ENCODE measurements at regions not wholly inside any gene's neighbourhood (a gene's known extent, or its start where the extent isn't known, plus 50 kb on each side); places are given as distances from the start of the nearest gene placed in this dataset.

DNA sequence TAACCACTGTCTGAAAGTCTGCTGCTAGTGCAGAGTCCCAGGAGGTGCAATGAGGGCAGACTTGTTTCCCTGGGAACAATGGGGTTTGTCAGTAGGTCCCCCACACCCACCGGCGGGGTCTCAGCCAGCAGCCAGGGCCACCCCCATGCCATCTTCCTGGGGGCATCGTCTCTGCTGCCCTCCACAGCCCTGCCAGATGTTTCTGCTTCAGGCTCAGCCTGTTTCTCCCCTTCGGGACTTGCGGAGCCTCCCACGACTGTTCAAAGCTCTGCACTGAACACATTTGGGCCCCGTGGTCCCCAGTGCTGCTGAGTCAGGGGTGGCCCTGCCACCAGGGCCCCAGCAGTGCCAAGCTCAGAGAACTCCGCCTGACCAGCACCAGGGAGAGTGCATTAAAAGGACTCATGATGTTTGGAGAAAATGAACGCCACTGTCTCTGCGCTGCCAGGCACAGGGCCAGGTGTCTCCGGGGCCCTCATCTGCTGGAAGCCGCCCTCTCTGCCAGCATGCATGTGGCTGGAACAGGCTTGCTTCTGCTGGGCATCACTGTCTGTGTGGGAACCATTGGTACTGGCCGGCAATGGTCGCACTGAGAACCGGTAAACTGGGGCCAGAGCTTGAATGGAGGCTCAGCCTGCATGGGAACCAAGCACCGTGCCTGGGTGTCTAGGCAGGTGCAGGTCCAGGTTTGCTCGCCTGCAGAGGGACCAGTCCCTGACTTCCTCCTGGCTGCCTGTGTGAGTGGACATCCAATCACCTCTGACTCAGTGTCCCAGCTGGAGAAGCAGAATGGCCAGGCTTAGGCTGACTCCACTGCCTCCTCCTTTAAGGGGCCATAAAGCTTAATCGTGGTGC, 345.1 kb downstream of the GLRX3 start:
- Histone ChIP-seq H3K27ac (no peak overlapping the region), H3K9me3 (no peaks in the 10 kb centered on the region), H3K4me1 (ENCODE audit: control insufficient read depth in 1 of 2, insufficient read depth in 1 of 2, low read depth in 1 of 2, low read length in 1 of 2) (no peaks in the 10 kb centered on the region), H3K27me3 (no peaks in the 10 kb centered on the region), H3K4me3 (ENCODE audit: low read depth in 1 of 2, low read length in 1 of 2) (no peak overlapping the region), H3K36me3 (no peaks in the 10 kb centered on the region)
- TF ChIP-seq, protein P1, sequence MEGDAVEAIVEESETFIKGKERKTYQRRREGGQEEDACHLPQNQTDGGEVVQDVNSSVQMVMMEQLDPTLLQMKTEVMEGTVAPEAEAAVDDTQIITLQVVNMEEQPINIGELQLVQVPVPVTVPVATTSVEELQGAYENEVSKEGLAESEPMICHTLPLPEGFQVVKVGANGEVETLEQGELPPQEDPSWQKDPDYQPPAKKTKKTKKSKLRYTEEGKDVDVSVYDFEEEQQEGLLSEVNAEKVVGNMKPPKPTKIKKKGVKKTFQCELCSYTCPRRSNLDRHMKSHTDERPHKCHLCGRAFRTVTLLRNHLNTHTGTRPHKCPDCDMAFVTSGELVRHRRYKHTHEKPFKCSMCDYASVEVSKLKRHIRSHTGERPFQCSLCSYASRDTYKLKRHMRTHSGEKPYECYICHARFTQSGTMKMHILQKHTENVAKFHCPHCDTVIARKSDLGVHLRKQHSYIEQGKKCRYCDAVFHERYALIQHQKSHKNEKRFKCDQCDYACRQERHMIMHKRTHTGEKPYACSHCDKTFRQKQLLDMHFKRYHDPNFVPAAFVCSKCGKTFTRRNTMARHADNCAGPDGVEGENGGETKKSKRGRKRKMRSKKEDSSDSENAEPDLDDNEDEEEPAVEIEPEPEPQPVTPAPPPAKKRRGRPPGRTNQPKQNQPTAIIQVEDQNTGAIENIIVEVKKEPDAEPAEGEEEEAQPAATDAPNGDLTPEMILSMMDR (IDR thresholded peaks at IDR 0.05): no peak

DNA sequence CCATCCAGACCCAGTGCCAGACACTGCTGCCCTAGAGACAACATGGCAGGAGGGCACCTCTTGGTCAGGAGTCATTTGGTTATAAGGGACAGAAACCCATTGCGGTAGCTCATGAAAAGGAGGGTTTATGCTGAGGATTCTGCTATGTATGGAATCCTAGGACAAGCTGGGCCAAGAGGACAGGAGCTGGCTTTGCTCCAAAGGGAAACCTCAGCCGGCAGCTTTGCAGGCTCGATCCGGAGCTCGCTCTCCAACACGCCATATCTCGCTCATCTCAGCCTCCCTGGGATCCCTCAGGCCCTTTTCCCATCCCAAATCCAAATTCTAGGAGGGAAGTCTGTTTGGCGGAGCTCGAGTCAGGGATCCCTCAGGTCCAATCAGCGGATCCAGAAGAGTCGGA, 345.7 kb downstream of the GLRX3 start:
- H3K27me3 ChIP-seq: no peaks in the 10 kb centered on the region
- no peaks in the 10 kb centered on the region for H3K36me3 ChIP-seq
- TF ChIP-seq, protein P1 (IDR thresholded peaks at IDR 0.05): no peak
- no peak overlapping the region for H3K4me3 ChIP-seq (ENCODE audit: low read depth in 1 of 2, low read length in 1 of 2)
- no peak overlapping the region for H3K27ac ChIP-seq
- no peaks in the 10 kb centered on the region for H3K9me3 ChIP-seq
- no peaks in the 10 kb centered on the region for H3K4me1 ChIP-seq (ENCODE audit: control insufficient read depth in 1 of 2, insufficient read depth in 1 of 2, low read depth in 1 of 2, low read length in 1 of 2)

DNA sequence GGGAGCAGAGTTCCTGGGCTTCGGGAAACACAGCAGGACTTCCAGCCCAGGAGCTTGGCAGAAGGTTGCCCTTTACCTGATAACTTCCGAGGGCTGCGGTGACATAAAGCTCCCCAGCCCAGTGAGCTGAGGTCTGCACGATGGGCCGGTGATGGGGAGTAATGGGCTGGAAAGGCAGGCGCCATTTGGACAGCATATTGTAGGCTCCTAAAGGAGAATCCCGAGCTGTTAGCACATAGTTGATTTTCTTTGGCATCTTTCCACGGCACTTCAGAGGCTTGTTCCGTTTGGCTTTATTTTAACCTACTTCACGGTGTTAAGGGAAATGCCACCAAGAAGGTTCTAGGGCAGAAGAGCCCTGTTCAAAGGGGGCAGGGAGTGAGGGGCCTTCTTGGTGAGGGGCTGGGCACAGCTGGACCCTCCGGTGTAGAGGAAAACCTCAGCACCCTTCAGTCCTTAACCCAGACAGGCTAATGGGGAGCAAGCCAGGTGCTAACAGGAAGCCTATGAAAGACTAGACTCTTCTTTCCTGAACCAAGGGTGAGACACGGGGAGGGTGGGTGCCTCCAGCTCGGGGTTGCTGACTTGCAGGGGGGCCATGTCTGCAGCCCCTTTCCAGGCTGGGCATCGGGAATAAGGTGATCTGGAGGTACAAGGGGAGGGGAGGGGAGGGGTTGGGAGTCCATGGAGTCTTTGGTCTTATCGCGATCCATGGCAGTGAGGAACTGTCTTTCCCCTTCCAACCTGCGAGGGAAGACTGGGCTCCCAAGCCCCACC, 347.7 kb downstream of the GLRX3 start:
- no peak overlapping the region for H3K27ac ChIP-seq

DNA sequence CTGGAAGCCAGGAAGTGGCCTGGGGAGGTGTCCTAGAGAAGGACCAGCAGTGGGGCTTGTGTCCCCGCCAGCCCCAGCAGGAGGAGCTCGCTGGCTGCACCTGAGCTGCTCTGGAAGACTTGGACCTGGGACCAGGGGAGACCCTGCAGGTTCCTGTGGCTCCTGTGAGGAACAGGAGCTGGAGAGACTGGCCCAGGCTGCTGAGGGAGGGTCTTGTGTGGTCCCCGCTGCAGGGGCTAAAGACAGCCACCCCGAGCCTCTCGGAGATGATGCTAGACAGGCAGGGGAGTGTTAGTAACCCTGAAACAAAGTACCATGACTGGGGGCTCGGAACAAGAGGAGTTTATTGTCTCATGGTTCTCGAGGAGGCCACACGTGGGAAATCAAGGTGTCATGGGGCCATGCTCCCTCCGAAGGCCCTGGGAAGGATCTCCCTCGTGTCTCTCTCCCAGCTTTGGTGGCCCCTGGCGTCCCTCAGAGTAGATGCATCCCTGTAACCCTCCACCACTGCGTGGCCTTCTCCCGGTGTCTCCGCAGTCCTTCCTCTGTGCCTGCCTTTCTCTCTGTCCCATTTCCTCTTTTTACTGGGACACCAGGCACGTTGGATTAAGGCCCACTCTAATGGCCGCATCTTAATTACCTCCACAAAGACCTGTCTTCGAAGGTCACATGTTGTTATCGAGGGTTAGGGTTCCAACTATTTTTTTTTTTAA, 348.4 kb downstream of the GLRX3 start:
- H3K27me3 ChIP-seq: no peaks in the 10 kb centered on the region
- H3K36me3 ChIP-seq: no peaks in the 10 kb centered on the region
- TF ChIP-seq, protein P1 (IDR thresholded peaks at IDR 0.05): no peak
- no peaks in the 10 kb centered on the region for H3K4me1 ChIP-seq (ENCODE audit: control insufficient read depth in 1 of 2, insufficient read depth in 1 of 2, low read depth in 1 of 2, low read length in 1 of 2)
- no peaks in the 10 kb centered on the region for H3K9me3 ChIP-seq
- H3K27ac ChIP-seq: no peak overlapping the region
- no peak overlapping the region for H3K4me3 ChIP-seq (ENCODE audit: low read depth in 1 of 2, low read length in 1 of 2)

More for the DNA sequence above, 347.7 kb downstream of the GLRX3 start:
- H3K9me3 ChIP-seq: no peaks in the 10 kb centered on the region
- H3K4me1 ChIP-seq (ENCODE audit: control insufficient read depth in 1 of 2, insufficient read depth in 1 of 2, low read depth in 1 of 2, low read length in 1 of 2): no peaks in the 10 kb centered on the region
- no peak overlapping the region for H3K4me3 ChIP-seq (ENCODE audit: low read depth in 1 of 2, low read length in 1 of 2)
- no peaks in the 10 kb centered on the region for H3K27me3 ChIP-seq
- H3K36me3 ChIP-seq: no peaks in the 10 kb centered on the region
- TF ChIP-seq, protein P1 (IDR thresholded peaks at IDR 0.05): no peak

DNA sequence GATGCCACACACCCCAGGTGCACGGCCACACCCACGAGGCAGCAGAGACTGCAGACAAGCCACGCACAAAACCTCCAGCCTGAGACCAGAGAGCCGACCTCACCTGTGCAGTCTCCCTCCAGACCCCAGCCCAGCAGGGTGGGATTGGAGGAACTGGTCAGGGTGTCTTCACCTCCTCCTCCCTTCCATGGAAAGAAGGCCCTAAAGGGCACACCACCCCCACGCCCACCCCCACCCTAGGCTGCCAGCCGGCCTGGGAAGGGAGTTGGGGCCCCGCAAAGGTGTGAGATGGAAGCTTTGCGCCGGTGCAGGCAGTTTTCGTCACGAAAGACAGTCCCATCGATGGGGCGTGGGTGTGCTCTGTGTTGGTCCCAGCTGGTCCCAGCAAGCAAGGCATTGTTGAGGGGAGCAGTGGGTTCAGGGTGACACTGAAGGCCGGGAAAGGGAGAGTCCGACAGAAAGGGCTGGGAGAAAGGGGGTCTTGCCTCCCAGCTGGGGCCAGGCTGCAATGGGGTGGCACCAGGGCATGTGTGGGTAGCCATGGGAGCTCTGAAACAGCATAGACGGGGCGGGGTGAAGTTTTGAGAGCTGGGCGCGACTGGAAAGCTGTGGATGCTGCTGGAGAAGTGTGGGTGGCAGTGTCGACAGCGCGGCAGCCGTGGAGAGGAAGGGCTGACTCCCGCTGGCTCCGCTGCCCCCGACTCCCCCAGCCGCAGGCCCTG, 349.2 kb downstream of the GLRX3 start:
- no peaks in the 10 kb centered on the region for H3K36me3 ChIP-seq
- TF ChIP-seq, protein P1 (IDR thresholded peaks at IDR 0.05): no peak
- H3K9me3 ChIP-seq: no peaks in the 10 kb centered on the region
- H3K4me3 ChIP-seq (ENCODE audit: low read depth in 1 of 2, low read length in 1 of 2): no peak overlapping the region
- H3K27me3 ChIP-seq: no peaks in the 10 kb centered on the region
- no peaks in the 10 kb centered on the region for H3K4me1 ChIP-seq (ENCODE audit: control insufficient read depth in 1 of 2, insufficient read depth in 1 of 2, low read depth in 1 of 2, low read length in 1 of 2)
- H3K27ac ChIP-seq: no peak overlapping the region
